ENCODE measurements at regions not wholly inside any gene's neighbourhood (a gene's known extent, or its start where the extent isn't known, plus 50 kb on each side); places are given as distances from the start of the nearest gene placed in this dataset.

- H4K20me1 ChIP-seq (ENCODE audit: control insufficient read depth, insufficient read depth, low read depth, low read length), result no peaks in the 10 kb centered on the region
- no peaks in the 10 kb centered on the region for H3F3A ChIP-seq (ENCODE audit: control insufficient read depth, insufficient read depth)
- TF ChIP-seq CTCF (IDR thresholded peaks at IDR 0.05; ENCODE audit: low read depth, low read length, poor library complexity, severe bottlenecking), result peak; percentile 98
- no peak for TF ChIP-seq EZH2phosphoT487 (IDR thresholded peaks at IDR 0.05; ENCODE audit: borderline replicate concordance, low read length)
- no peaks in the 10 kb centered on the region for H3K79me2 ChIP-seq (ENCODE audit: control insufficient read depth, low read length)
- H3K27ac ChIP-seq (ENCODE audit: low read depth, low read length), result no peak overlapping the region
- no peak overlapping the region for H3K4me2 ChIP-seq (ENCODE audit: low read length)
- no peaks in the 10 kb centered on the region for H3K27me3 ChIP-seq (ENCODE audit: control insufficient read depth, low read length)
- H3K9me2 ChIP-seq (replicated peaks; ENCODE audit: control insufficient read depth, low read length), result no peaks in the 10 kb centered on the region
- H3K4me3 ChIP-seq (ENCODE audit: low read length), result no peak overlapping the region
- H3K9me3 ChIP-seq (ENCODE audit: control insufficient read depth, insufficient read depth, low read length), result no peaks in the 10 kb centered on the region
- no peaks in the 10 kb centered on the region for H3K4me1 ChIP-seq (ENCODE audit: control insufficient read depth, low read length)
- no peaks in the 10 kb centered on the region for H3K36me3 ChIP-seq (ENCODE audit: control insufficient read depth, low read length)
Observed at GRCh38 chr7:80018941-80019808, 115.5 kb upstream of the GNAI1 start.

- no peak overlapping the region for H3K27ac ChIP-seq (ENCODE audit: low read depth, low read length)
- H3K4me1 ChIP-seq (ENCODE audit: control insufficient read depth, low read length), result no peaks in the 10 kb centered on the region
- no peak overlapping the region for H3K4me3 ChIP-seq (ENCODE audit: low read length)
- H3K9me3 ChIP-seq (ENCODE audit: control insufficient read depth, insufficient read depth, low read length), result no peaks in the 10 kb centered on the region
- no peaks in the 10 kb centered on the region for H3K79me2 ChIP-seq (ENCODE audit: control insufficient read depth, low read length)
- H3K36me3 ChIP-seq (ENCODE audit: control insufficient read depth, low read length), result no peaks in the 10 kb centered on the region
- no peaks in the 10 kb centered on the region for H4K20me1 ChIP-seq (ENCODE audit: control insufficient read depth, insufficient read depth, low read depth, low read length)
- no peaks in the 10 kb centered on the region for H3K27me3 ChIP-seq (ENCODE audit: control insufficient read depth, low read length)
- H3K4me2 ChIP-seq (ENCODE audit: low read length), result no peak overlapping the region
- no peaks in the 10 kb centered on the region for H3K9me2 ChIP-seq (replicated peaks; ENCODE audit: control insufficient read depth, low read length)
- no peaks in the 10 kb centered on the region for H3F3A ChIP-seq (ENCODE audit: control insufficient read depth, insufficient read depth)
- TF ChIP-seq EZH2phosphoT487 (IDR thresholded peaks at IDR 0.05; ENCODE audit: borderline replicate concordance, low read length), result no peak
Observed at GRCh38 chr7:80017101-80017698, 117.4 kb upstream of the GNAI1 start.

GRCh38 chr7:80014511-80014910 lies 120.1 kb upstream of the GNAI1 start:
- Histone ChIP-seq H3K79me2 (ENCODE audit: control insufficient read depth, low read length) (no peaks in the 10 kb centered on the region), H3K9me2 (replicated peaks; ENCODE audit: control insufficient read depth, low read length) (no peaks in the 10 kb centered on the region), H3F3A (ENCODE audit: control insufficient read depth, insufficient read depth) (no peaks in the 10 kb centered on the region), H4K20me1 (ENCODE audit: control insufficient read depth, insufficient read depth, low read depth, low read length) (no peaks in the 10 kb centered on the region), H3K27me3 (ENCODE audit: control insufficient read depth, low read length) (no peaks in the 10 kb centered on the region), H3K4me1 (ENCODE audit: control insufficient read depth, low read length) (no peaks in the 10 kb centered on the region), H3K4me3 (ENCODE audit: low read length) (no peak overlapping the region), H3K36me3 (ENCODE audit: control insufficient read depth, low read length) (no peaks in the 10 kb centered on the region), H3K27ac (ENCODE audit: low read depth, low read length) (no peak overlapping the region), H3K9me3 (ENCODE audit: control insufficient read depth, insufficient read depth, low read length) (no peaks in the 10 kb centered on the region), H3K4me2 (ENCODE audit: low read length) (no peak overlapping the region)
- TF ChIP-seq EZH2phosphoT487 (IDR thresholded peaks at IDR 0.05; ENCODE audit: borderline replicate concordance, low read length) (no peak), CTCF (IDR thresholded peaks at IDR 0.05; ENCODE audit: low read depth, low read length, poor library complexity, severe bottlenecking) (no peak)

- H3K27me3 ChIP-seq (ENCODE audit: control insufficient read depth, low read length), result no peaks in the 10 kb centered on the region
- H3K4me2 ChIP-seq (ENCODE audit: low read length), result no peak overlapping the region
- H3K4me3 ChIP-seq (ENCODE audit: low read length), result no peak overlapping the region
- H3K27ac ChIP-seq (ENCODE audit: low read depth, low read length), result no peak overlapping the region
- H3K9me3 ChIP-seq (ENCODE audit: control insufficient read depth, insufficient read depth, low read length), result no peaks in the 10 kb centered on the region
- H3K79me2 ChIP-seq (ENCODE audit: control insufficient read depth, low read length), result no peaks in the 10 kb centered on the region
- H4K20me1 ChIP-seq (ENCODE audit: control insufficient read depth, insufficient read depth, low read depth, low read length), result no peaks in the 10 kb centered on the region
- no peaks in the 10 kb centered on the region for H3K36me3 ChIP-seq (ENCODE audit: control insufficient read depth, low read length)
- no peaks in the 10 kb centered on the region for H3K9me2 ChIP-seq (replicated peaks; ENCODE audit: control insufficient read depth, low read length)
- no peaks in the 10 kb centered on the region for H3F3A ChIP-seq (ENCODE audit: control insufficient read depth, insufficient read depth)
- no peaks in the 10 kb centered on the region for H3K4me1 ChIP-seq (ENCODE audit: control insufficient read depth, low read length)
- no peak for TF ChIP-seq EZH2phosphoT487 (IDR thresholded peaks at IDR 0.05; ENCODE audit: borderline replicate concordance, low read length)
- TF ChIP-seq CTCF (IDR thresholded peaks at IDR 0.05; ENCODE audit: low read depth, low read length, poor library complexity, severe bottlenecking), result no peak
Observed at GRCh38 chr7:80008039-80008438, 126.6 kb upstream of the GNAI1 start.
